ENCODE measurements at regions not wholly inside any gene's neighbourhood (a gene's known extent, or its start where the extent isn't known, plus 50 kb on each side); places are given as distances from the start of the nearest gene placed in this dataset.

DNA sequence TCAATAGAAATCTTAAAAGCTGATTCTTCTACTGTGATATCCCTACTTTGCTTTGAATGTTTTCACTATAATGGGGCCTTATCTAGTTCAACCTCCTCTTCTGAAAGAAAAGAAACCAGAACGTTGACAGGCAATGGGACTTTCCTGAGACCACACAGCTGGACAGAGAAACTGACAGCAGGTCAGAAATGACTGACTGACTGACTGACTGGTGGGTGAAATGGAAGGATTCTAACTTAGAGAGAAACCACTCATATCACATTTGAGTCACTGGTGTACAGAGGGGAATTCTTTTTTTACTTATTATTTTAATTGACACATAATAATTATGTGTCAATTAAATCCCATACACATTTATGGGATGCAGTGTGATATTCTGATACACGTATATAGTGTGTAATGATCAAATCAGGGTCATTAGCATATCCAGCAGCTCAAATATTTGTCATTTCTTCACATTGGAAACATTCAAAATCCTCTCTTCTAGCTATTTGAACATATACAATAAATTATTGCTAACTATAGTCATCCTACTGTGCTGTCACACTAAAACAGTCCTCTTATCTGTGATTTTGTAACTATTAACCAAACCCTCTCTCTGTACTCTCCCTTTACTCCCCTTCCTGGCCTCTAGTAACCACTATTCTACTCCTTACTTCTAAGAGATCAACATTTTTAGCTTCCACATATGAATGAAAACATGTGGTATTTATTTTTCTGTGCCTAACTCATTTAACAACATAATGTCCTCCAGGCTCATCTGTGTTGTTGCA lies 64.8 kb upstream of the NRSN1 start:
- no peak for DNase-seq (ENCODE audit: low read depth)
- TF ChIP-seq, protein P1, sequence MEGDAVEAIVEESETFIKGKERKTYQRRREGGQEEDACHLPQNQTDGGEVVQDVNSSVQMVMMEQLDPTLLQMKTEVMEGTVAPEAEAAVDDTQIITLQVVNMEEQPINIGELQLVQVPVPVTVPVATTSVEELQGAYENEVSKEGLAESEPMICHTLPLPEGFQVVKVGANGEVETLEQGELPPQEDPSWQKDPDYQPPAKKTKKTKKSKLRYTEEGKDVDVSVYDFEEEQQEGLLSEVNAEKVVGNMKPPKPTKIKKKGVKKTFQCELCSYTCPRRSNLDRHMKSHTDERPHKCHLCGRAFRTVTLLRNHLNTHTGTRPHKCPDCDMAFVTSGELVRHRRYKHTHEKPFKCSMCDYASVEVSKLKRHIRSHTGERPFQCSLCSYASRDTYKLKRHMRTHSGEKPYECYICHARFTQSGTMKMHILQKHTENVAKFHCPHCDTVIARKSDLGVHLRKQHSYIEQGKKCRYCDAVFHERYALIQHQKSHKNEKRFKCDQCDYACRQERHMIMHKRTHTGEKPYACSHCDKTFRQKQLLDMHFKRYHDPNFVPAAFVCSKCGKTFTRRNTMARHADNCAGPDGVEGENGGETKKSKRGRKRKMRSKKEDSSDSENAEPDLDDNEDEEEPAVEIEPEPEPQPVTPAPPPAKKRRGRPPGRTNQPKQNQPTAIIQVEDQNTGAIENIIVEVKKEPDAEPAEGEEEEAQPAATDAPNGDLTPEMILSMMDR (IDR thresholded peaks at IDR 0.05; ENCODE audit: low read length, missing control alignments): no peak
- H3K4me3 ChIP-seq (replicated peaks; ENCODE audit: low read depth, low read length): no peak overlapping the region

DNA sequence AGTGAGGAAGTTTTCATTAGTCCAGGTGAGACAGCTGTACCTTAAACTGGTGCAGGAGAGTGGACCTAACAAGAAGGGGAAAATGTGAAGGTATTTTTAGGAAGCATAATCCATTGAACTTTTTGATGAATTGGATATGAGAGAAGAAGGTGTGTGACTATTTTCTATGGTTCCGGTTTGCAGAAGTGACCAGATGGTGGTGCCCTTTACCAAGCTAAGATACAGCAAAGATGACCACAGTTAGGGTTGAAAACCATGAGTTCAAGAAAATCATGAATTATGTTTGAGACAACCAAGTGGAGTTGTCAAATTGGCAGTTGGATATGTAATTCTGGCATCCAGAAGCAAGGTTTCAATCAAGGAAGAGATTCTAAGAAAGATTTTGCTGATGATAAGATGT lies 61.9 kb upstream of the NRSN1 start:
- TF ChIP-seq, protein P1 (IDR thresholded peaks at IDR 0.05; ENCODE audit: low read length, missing control alignments): no peak
- no peak for DNase-seq (ENCODE audit: low read depth)
- no peak overlapping the region for H3K4me3 ChIP-seq (replicated peaks; ENCODE audit: low read depth, low read length)

DNA sequence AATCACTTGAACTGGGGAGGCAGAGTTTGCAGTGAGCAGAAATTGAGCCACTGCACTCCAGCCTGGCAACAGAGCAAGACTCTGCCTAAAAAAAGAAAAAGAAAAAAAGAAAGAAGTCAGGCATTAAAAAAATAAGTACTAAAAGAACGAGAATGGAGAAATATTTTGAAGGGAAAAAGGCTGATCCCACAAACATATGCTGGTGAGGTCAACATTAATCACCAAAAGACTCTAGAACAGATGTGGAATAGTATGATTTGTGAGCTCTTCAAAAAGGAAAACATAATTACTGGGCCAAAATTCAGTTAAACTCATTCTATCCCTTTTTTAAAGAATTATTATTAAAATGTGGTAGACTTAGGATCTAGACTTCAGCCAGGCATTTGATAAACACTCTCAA lies 61.2 kb upstream of the NRSN1 start:
- TF ChIP-seq, protein P1 (IDR thresholded peaks at IDR 0.05; ENCODE audit: low read length, missing control alignments): no peak
- DNase-seq (ENCODE audit: low read depth): no peak
- no peak overlapping the region for H3K4me3 ChIP-seq (replicated peaks; ENCODE audit: low read depth, low read length)

DNA sequence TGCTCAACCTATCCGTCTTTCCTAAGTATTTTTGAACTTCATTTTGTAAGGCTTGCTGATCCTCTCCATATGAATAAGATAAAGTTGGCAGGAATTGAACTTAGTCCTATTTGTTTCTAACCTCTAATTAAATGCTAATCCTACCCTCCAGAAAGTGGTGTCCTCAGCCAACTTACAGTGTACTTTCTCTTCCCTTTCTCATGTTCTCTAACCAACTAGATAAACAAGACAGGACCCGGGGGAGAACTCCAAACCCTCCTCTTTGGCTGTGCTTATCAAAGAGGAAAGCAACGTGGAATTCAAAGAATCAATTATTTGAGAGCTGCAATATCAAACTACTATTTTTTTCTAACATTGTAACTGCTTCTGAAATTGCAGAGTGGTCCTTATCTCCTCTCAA lies 56.5 kb upstream of the NRSN1 start:
- H3K4me3 ChIP-seq (replicated peaks; ENCODE audit: low read depth, low read length): no peak overlapping the region
- TF ChIP-seq, protein P1 (IDR thresholded peaks at IDR 0.05; ENCODE audit: low read length, missing control alignments): no peak
- DNase-seq (ENCODE audit: low read depth): no peak

DNA sequence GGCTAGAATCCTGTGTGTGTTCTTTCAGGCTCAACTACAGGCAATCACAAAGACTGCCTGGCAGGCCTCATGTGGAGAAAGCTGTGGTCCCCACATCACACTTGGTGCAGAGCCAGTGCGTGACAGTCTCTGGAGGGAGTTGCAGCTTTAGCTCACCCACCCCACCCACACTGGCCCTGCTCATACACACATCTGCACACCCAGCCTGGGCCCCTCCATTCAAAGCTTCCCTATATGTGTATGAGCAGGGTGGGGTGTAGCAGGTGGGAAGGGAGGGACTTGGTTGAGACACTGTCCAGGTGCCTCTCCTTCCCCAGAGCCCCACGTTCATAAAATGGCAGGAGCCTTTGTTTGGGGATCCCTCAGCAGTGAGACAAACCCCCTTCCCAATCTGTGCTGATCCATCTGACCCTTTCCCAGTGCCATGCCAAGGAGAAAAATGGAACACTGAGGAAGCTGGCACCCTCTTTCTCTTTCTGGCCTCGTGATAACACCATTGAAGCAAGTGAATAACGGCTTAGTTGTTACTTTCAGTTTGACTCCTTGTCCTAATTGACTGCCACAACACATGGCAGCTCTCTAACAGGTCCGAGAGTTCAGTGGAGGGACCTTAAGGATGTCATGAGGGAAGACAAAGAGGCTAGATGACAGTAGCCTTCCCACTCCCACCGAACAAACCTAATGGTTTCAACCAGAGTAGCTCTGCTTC lies 53.8 kb upstream of the NRSN1 start:
- no peak overlapping the region for H3K4me3 ChIP-seq (replicated peaks; ENCODE audit: low read depth, low read length)
- TF ChIP-seq, protein P1 (IDR thresholded peaks at IDR 0.05; ENCODE audit: low read length, missing control alignments): no peak
- no peak for DNase-seq (ENCODE audit: low read depth)

DNA sequence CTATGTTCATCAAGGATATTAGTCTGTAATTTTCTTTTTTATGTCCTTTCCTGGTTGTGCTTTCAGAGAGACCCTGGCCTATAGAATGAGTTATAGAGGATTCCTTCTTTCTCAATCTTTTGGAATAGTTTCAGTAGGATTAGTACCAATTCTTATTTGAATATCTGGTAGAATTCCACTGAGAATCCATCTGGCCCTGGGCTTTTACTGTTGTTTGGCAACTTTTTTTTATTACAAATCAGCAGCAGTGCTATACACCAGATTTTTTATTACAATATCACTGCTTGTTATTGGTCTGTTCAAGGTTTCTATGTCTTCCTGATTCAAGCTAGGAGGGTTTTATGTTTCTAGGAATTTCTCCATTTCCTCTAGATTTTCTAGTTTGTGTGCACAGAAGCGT lies 50.0 kb upstream of the NRSN1 start:
- TF ChIP-seq, protein P1 (IDR thresholded peaks at IDR 0.05; ENCODE audit: low read length, missing control alignments): no peak
- DNase-seq (ENCODE audit: low read depth): no peak
- H3K4me3 ChIP-seq (replicated peaks; ENCODE audit: low read depth, low read length): no peak overlapping the region

All from fibroblast of pulmonary artery (primary cell).